Activated CD8-positive, alpha-beta memory T cell treated with anti-CD3 and anti-CD28 coated beads, Interleukin-2, amount 50 U/mL, for 4 hours (primary cell): ENCODE measurements at regions not wholly inside any gene's neighbourhood (a gene's known extent, or its start where the extent isn't known, plus 50 kb on each side); places are given as distances from the start of the nearest gene placed in this dataset.
"Not testable (repeated sequence)": the region's sequence is repeated elsewhere in the genome, so short reads cannot be mapped to it uniquely, and the experiment has no call there.

Source experiments
- DNase-seq: peaks from one replicate; pipeline ENCODE4 v3.0.0-alpha.2; 2020

DNA sequence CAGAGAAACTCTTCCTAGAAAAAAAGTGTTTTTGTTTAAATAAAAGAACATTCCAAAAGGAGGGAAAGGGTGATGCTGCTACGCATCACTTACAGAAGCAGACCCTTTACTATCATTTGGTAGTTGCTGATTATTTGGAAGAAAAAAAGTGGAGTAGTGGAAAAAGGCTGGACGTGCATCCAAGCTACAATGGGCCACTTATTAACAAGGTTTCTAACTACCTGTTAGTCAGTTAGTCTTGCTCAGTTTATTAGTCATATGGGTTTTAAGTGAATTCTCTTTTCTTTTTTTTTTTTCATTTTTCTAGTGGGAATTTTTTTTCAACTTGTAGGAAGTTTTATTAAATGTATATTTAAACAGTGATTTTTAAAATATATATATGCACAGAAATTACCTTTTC is 866.0 kb downstream of the MCTP2 start:
- DNase-seq: no peak

DNA sequence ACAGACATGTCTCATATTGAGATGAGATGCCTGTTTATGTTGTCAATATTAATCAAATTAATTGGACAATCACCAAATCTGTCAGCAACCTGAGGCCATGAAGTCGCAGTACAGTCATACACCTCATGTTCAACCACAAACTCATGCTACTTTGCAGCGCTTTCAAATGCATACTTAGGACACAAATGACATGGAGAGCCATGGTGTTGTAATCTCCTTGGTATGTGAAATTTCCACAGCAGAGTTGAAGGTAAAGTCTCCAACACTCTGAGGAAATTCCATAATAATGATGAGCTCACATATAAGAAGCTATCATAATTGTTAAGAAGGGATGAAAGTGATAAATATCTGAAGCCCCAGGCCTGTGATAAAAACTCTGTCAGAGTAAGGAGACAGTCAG is 873.9 kb downstream of the MCTP2 start:
- no peak for DNase-seq

DNA sequence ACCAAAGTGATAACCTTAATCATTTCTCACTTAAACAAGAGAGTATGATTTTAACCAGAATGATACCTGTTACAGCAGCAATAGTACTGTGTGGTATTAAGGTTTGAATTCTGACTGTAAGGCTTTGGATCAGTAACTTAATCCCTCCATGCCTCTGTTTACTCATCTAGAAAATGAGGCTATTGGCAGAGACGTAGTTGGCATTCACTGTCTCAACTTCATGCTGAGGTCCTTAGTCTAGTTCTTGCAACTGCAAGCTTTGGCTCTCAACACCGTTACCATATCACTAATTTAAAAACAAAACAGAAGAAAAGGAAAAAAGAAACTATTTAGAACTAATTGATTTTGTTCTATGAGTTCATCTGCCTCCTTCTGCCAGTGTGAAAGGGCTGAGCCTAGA is 875.4 kb downstream of the MCTP2 start:
- DNase-seq: no peak

DNA sequence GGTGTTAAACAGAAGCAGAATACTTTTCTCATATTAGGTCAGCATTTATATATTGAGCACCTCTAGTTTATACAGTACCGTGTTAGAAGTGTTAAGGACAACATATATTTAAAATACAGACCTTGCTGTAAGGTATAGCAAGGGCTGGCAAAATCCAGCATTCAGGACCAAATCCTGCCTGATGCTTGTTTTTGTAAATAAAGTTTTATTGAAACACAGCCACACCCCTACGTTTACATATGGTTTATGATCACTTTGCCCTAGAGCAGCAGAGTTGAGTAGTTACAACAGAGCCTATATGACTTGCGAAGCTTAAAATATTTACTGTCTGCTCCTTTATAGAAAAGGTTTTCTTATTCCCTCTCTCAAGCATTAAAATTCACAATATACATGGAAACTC is 877.3 kb downstream of the MCTP2 start:
- no peak for DNase-seq

DNA sequence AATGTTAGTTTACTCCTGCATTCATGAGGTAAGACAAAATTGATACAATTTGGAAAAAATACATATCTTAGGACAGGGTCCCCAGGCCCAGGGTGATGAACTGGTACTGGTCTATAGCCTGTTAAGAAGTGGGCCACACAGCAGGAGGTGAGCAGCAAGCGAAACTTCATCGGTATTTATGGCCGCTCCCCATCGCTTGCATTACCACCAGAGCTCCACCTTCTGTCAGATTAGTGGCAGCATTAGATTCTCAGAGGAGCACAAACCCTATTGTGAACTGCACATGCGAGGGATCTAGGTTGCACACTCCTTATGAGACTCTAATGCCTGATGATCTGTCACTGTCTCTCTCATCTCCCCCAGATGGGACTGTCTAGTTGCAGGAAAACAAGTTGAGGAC is 880.6 kb downstream of the MCTP2 start:
- DNase-seq: no peak

DNA sequence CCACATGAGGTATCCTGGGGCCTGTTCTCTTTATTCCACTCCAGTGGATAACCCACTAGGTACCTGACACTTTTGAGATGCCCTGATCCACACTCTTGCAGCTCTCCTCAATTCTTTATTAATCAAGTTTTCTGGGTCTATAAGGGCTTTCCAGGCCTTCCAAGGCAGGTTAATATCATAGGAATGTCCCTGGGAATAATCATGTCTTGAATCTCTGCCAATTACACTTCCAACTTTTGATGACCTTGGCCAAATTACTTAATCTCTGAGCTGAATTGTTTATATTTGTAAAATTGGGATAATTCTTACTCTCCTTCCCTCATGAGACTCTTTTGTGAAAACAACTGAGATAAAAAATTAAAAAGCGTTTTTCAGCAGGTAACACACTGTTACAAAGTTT is 881.7 kb downstream of the MCTP2 start:
- no peak for DNase-seq

DNA sequence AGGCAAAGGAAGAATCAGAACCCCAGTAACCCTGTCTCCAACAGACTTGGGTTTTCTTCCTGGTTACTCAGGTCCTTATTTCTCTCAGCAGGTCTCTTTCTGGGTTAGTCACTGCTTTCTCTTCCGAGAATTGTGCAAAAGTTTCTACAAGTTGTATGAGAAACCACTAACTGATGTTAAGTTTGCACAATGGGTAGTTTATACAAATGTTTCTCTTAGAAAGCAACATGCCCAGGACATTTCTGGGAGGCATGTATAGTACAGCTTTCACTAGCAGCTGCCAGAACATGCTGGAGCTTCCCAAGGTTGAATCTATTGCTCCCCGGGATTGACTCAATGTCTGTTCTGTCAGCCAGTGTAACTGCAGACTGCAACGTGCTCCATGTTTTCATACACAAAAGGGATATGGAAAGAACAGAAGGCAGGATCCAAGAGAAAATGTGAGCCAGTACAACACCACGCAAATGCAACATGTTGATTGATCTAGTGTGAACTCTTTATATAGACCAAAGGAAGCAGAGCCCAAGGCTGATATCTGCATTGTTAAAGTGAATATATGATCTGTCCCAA is 887.8 kb downstream of the MCTP2 start:
- DNase-seq: no peak

DNA sequence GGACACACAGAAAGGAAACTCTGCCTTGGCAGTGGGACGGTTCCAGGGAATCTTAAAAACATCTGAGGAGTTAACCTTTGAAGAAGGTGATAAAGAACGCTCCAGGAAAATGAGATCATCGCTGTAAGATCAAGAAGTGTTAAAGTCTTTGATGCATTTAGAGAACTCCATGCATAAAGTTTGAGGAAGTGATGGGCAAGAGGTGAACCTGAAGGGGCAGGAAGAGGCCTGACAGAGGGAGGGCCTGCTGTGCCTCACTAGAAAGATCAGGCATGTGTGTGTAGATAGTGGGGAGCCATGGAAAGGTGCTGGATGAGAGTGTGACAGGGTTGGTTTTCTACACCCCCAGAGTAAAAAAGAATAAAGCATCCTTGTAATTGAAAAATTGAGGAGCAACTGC is 889.2 kb downstream of the MCTP2 start:
- DNase-seq: no peak

DNA sequence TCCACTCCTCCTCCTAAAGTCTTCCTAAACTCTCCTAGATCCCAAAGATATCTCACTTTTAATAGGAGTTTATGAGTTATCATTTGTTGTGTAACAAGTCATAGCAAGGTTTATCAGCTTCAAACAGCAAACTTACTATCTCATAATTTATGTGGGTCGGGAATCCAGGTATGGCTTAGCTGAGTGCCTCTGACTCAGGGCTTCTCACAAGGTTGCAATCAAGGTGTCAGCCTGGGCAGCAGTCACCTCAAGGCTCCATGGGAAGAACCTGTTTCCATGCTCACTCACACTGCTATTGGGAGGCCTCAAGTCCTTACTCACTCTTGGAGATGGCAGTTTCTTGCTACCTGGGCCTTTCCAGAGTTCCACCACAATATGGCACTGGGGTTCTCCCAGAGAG is 889.8 kb downstream of the MCTP2 start:
- no peak for DNase-seq

DNA sequence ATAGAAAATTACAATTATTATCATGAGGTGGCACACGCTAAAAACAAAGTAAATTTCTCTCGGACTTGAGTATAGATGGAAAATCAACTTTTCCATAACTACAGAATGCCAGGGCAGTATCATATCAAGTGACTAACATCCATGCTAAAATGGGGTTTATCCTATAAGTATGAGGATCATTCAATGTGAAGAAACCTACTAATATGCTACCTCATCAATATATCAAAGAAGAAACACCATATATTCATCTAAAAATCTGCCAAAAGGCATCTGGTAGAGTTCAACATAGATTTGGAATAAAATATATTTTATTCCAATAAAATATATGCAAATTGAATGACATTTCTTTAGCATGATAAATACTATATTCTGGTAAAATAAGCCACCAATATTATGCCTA is 894.4 kb downstream of the MCTP2 start:
- DNase-seq: no peak

DNA sequence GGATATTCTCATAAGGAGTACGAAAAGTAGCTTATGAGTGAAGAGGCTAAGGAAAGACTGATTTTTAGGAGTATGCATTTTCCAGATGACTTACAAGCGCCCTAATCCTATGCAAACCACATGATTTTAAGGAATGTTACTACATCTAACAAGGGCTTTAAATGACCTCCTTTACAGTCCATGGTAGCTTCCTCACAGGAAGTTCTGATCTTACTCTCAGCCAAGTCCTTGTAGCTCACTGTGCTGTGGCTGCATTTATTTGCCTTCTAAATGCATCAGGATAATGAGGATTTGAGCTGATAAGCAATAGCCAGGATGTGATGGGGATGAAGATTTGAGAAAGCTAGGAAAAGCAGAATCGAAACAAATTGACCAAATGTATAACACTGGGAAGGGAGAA is 896.0 kb downstream of the MCTP2 start:
- no peak for DNase-seq

DNA sequence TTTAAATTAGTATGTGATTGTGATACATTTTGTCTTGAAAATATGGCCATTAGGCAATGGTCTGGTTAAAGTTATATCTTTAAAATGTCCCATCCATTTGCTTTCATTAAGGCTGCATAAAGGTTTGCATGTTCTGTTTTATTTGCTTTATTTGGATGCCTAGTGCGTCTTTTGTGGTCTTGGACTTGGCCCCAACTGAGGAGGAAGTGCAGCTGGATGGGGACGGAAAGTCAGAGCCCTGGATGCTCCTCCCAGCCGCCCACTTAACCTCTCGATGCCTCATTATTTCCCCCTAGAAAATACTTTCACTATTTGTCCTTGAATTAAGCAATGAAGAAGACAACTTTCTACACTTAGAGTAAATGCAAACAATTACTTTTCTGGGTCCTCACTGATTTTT is 898.2 kb downstream of the MCTP2 start:
- no peak for DNase-seq

DNA sequence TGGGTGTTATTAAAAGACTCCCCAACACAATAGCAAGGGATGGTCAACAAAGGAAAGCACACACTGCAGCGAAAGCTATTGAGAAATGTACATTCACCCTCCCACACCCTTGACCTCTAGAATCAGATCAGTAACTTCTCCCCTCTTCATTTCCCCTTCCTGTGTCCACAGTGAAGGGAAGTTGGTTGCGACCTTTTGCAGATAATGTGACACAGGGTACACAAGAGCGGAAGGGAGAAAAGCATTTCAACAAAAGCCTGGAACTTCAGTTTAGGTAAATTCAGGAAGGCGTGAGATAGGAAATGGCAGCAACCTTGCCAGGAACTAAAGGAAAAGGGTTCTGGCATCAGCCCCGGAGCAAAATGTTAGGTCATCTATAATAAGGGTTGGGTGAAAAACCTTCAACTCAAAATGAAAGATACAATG is 899.8 kb downstream of the MCTP2 start:
- DNase-seq: no peak

DNA sequence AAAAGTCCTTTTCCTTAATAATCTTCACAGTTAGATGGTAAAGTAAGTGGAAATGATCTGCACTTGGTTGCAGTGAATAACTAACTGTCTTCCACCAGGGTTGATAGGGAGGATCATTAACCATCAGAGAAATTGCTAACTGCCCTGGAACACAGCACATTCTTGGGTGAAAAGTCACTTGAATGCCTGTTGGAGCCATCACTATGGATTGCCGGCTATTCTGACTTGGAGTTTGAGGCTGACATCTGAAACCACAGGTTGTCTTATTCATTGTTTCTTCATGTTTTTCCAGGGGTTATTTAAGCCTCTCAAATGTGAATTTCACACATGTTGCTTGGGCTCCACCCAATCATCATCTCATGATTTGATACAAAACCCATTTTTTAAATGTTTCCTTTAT is 901.4 kb downstream of the MCTP2 start:
- DNase-seq: no peak

DNA sequence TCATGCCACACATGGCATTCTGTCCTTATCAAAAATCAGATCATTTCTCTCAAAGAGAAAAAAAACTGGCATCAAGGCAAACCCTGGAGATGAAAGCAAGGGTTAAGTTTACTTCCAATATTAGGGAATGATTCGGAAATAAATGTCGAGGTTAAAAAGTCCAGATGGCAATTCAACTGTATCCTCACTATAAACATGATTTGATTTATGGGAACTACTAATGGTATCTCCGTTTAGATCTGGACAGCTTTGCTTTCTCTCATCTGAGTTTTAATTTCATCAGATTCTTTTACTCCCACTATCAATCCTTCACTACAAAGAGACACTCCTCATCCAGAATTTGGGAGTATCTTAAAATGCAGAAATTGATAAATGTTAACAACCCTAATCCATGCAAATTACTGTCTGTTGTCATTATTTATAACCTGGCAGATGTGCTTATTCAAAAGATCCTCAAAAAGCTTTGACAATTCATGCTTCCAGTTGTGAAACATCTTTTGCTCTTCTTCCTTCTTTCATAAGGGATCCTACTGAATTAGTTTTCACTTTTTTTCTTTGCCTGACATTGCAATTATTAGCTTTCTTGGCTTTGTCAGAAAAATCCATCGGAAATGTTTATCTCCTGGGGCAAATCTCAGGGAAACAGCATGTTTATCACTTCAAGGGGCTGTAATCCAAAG is 903.2 kb downstream of the MCTP2 start:
- no peak for DNase-seq

DNA sequence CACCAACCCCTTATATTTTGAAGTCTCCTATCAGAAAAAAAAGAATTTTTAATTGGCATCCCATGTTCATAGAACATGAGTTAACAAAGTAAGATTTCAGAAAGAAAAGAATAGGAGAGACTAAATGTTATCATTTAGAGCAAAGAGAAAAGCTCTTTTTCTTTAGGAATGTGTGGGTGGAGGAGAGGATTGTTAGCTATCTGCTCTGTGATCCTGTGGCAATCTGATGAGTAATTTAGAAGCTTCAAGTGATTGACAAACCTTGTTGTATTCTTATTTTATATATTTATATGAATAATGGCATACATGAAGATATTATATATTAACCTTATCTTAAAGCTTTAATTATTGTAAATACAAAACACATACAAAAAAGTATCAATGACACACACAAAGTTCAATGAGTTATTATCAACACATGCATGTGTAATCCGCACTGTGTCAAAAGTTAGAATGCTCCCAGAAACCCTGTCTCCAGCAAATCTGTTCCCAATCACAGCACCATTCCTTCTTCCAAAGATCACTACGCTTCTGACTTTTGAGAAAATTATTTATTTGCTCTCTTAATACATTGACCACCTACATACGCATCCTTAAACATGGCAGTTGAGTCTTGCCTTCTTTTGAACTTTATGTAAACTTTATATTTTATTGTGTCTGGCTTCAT is 907.4 kb downstream of the MCTP2 start:
- DNase-seq: no peak

DNA sequence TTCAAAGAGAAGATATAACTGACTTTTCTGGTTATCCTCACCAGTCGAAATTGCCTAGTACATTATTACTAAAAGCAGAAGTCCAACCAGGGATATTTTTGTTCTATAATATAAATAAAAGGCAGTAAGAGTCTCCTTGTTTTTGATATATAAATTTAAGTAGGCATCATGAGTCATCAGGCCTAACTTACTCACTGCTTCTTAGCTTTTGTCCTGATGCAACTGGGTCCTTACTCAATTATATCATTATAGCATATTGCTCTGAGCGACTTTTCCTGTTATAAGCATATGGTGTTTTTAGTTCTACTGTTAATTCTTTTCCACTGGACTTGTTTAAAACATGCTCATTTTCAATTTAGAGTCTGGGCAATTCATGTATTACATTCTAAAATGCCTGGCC is 910.1 kb downstream of the MCTP2 start:
- DNase-seq: no peak

DNA sequence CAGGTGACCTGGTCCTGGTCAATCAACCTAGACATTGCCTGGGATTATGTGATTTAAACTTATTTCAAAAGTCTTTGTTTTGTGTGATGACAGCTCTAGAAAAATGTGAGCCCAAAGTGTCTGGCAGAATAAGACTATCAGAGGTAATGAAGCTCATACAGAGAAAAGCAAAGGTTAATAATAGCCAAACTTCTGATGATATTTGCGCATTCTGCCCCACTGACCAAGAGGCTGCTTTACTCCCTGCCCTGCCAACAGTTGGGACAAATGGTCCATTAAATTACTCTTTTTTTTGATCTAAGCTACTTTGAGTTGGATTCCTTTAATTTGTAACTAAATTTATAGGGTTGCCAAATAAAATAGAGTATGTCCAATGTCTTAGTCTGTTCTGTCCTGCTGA is 911.2 kb downstream of the MCTP2 start:
- DNase-seq: no peak

DNA sequence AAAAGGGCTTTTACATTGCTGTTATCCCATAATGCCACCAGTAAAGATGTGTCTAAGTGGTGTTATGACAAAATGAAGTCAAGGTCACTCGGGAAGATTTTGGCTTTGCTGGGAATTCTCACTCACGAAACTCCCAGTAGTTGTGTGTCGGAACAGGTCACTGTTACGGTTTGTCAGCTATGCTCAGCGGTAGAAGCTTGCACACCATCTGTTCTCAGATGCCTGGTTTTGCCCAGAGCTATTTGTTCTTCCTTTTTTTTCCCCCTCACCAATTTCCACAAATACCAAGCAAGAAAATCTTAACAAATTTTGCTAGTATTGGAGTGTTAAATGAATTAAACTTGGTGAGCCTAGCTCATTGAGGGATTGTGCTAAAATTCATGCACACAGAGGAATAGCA is 915.1 kb downstream of the MCTP2 start:
- no peak for DNase-seq

DNA sequence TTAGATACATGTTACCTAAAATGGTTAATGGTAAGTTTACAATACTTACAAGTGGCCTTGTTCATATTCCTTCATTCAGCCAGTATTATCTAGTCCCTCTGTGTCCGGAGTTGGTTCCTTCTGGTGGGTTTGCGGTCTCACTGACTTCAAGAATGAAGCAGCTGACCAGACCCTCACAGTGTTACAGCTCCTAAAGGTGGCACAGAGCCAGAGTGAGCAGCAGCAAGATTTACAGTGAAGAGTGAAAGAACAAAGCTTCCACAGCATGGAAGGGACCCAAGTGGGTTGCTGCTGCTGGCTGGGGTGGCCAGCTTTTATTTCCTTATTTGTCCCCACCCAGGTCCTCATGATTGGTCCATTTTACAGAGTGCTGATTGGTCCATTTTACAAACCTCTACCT is 916.8 kb downstream of the MCTP2 start:
- DNase-seq: no peak

DNA sequence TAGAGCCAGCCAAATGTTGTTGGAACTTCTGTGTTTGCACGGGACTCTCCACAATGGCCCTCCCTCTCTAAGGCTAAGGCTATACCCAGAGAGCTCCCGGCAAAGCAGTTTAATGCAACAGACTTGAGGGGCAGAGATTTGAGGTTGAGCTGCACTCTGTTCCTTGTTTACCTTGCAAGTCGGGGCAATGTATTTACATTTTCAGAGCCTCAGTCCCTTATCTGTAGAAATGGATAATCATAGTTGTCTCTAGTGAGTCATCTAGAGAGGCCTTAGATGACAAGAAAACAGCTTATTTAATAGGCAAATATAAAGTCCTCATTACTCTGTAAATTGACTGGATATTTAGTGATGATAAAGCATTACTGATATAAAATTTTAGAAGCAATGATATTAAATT is 917.7 kb downstream of the MCTP2 start:
- DNase-seq: no peak

DNA sequence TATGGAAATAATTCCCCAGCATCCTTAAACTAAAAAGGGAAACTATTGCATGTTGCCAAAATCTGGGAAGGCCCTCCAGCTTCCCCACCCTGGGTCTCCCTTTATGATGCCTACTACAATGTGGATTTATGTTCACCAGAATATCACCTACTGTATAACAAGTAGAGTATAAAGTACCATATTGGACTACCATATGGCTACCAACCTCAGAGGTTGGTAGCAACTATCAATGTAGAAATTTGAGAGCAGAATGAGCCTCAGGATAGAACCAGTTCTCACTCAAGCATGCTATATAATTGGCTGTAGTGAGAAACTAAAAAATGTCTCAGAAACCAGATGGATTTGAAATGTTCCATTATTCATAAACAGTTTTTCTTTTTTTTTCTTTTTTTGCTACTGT is 918.4 kb downstream of the MCTP2 start:
- no peak for DNase-seq

DNA sequence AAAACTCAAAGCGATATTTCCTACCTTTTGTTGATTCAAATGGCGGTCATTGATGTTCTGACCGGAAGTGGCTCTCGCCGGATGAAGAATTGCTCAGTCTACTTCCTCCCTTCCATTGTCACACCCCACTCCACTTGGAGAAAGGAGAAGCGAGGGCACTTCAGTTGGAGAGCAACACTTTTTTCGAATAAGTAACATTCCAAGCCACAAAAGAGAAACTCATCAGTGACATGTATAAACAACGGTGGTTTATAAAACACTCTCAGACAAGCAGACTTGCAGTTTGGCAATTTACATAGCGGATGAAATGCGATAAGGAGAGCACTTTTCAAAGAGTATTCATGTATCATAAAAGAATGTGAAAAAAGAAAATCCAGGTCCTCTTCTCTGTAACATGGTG is 919.1 kb downstream of the MCTP2 start:
- DNase-seq: no peak

DNA sequence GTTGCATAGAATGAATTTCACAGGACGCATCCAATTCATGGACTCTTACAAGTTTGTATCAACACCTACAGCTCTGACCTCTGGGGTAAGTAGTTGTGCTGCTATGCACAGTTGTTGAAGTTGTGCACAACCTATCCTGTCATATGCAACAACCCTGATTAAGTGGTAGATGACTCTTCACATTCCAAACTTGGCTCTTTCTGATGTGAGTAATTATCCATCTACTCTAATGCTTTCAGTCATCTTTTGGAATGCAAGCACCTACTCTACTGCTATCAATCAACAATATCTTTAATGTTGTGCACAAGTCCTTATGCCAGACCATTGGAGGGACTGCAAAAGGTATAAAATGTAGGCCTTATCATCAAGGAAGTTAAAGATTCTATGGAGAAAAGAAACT is 921.4 kb downstream of the MCTP2 start:
- DNase-seq: no peak

DNA sequence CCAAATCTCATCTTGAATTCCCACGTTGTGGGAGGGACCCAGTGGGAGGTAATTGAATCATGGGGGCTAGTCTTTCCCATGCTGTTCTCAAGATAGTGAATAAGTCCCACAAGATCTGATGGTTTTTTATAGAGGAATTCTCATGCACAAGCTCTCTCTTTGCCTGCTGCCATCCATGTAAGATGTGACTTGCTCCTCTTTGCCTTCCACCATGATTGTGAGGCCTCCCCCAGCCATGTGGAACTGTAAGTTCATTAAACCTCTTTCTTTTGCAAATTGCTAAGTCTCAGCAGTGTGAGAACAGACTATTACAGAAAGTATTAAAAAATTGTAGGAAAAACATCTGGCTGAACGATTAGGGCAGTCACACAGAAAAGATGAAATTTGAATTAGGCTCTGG is 921.8 kb downstream of the MCTP2 start:
- DNase-seq: not testable (repeated sequence)
